PFSK-1 (cell line): ENCODE measurements at regions not wholly inside any gene's neighbourhood (a gene's known extent, or its start where the extent isn't known, plus 50 kb on each side); places are given as distances from the start of the nearest gene placed in this dataset.

Experiments
- FOXP2 ChIP-seq: optimal IDR thresholded peaks from 2 replicates; pipeline ENCODE3; 2011; ENCODE audit warnings: borderline replicate concordance, control low read depth, inconsistent platforms; ENCODE audit not compliant: insufficient read depth; ENCODE audit errors: extremely low read length, extremely low read depth
- POLR2AphosphoS5 ChIP-seq: IDR thresholded peaks from 2 replicates; pipeline ENCODE4 v1.6.1; 2012; ENCODE audit warnings: low read depth, mild to moderate bottlenecking, control low read depth, low read length, moderate library complexity
- SIN3A ChIP-seq: IDR thresholded peaks from 2 replicates; pipeline ENCODE4 v1.6.1; 2012; ENCODE audit warnings: mild to moderate bottlenecking, low read length, moderate library complexity, borderline replicate concordance; ENCODE audit not compliant: insufficient read depth
- TAF1 ChIP-seq: IDR thresholded peaks from 2 replicates; pipeline ENCODE4 v1.6.1; 2012; ENCODE audit warnings: low read length, control low read depth, borderline replicate concordance; ENCODE audit not compliant: insufficient read depth
- TF ChIP-seq, protein P1 (sequence below), 2 experiments: IDR thresholded peaks; 2 replicates each; pipeline versions ENCODE4 v1.6.1 to v1.8.0; 2011 to 2012; ENCODE audit warnings: low read depth in 2 of 2, low read length in 2 of 2, control low read depth in 1 of 2, inconsistent platforms in 1 of 2, mild to moderate bottlenecking in 1 of 2, moderate library complexity in 1 of 2; ENCODE audit not compliant: insufficient read depth in 1 of 2

DNA sequence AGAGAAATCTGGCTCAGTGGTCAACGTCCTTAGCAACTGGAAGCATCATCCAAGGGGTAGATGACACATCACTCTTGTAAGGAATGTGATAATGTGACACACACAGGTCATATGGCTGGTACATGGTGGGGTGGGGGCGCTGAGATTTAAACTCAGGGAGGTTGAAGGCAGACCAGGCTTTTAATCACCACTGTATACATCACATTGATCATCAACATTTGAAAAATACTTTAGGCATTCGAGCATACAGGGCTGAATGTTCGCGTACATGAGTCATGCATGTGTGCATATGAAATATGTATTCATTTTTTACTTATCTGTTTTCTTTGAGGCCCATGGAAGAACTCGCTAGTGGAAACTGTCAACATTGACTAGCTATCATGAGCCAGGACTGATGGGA lies 976.4 kb downstream of the VRK1 start:
- TF ChIP-seq, protein P1, sequence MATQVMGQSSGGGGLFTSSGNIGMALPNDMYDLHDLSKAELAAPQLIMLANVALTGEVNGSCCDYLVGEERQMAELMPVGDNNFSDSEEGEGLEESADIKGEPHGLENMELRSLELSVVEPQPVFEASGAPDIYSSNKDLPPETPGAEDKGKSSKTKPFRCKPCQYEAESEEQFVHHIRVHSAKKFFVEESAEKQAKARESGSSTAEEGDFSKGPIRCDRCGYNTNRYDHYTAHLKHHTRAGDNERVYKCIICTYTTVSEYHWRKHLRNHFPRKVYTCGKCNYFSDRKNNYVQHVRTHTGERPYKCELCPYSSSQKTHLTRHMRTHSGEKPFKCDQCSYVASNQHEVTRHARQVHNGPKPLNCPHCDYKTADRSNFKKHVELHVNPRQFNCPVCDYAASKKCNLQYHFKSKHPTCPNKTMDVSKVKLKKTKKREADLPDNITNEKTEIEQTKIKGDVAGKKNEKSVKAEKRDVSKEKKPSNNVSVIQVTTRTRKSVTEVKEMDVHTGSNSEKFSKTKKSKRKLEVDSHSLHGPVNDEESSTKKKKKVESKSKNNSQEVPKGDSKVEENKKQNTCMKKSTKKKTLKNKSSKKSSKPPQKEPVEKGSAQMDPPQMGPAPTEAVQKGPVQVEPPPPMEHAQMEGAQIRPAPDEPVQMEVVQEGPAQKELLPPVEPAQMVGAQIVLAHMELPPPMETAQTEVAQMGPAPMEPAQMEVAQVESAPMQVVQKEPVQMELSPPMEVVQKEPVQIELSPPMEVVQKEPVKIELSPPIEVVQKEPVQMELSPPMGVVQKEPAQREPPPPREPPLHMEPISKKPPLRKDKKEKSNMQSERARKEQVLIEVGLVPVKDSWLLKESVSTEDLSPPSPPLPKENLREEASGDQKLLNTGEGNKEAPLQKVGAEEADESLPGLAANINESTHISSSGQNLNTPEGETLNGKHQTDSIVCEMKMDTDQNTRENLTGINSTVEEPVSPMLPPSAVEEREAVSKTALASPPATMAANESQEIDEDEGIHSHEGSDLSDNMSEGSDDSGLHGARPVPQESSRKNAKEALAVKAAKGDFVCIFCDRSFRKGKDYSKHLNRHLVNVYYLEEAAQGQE (IDR thresholded peaks at IDR 0.05; ENCODE audit: insufficient read depth in 1 of 2, low read depth in 2 of 2, low read length in 2 of 2) = no peak
- TF ChIP-seq TAF1 = no peak
- TF ChIP-seq POLR2AphosphoS5 = no peak
- TF ChIP-seq FOXP2 = no peak
- TF ChIP-seq SIN3A = no peak
